Mesothelial cell of epicardium (in vitro differentiated cells): ENCODE measurements at regions not wholly inside any gene's neighbourhood (a gene's known extent, or its start where the extent isn't known, plus 50 kb on each side); places are given as distances from the start of the nearest gene placed in this dataset.

Experiments
- DNase-seq, 2 experiments: peaks; one replicate each; pipeline ENCODE4 v3.0.0; 2021; ENCODE audit warnings: low spot score in 2 of 2; ENCODE audit not compliant: unreplicated experiment in 2 of 2
- H3K27ac Mint-ChIP-seq: 2 replicates; pipeline ENCODE4 v1.8.0; 2021; ENCODE audit warnings: mixed read lengths
- H3K27me3 Mint-ChIP-seq: 2 replicates; pipeline ENCODE4 v1.8.0; 2021; ENCODE audit warnings: low read depth, mixed read lengths
- H3K36me3 Mint-ChIP-seq: 2 replicates; pipeline ENCODE4 v1.8.0; 2021; ENCODE audit warnings: mixed read lengths
- H3K4me1 Mint-ChIP-seq: 2 replicates; pipeline ENCODE4 v1.8.0; 2021; ENCODE audit warnings: mixed read lengths
- H3K4me3 Mint-ChIP-seq: 2 replicates; pipeline ENCODE4 v1.8.0; 2021; ENCODE audit warnings: mild to moderate bottlenecking, moderate library complexity, mixed read lengths
- H3K9me3 Mint-ChIP-seq: 2 replicates; pipeline ENCODE4 v1.8.0; 2021; ENCODE audit warnings: mixed read lengths
- TF ChIP-seq, protein P1 (sequence below): fragments of 200-600 bp; sonication (generic); IDR thresholded peaks from one replicate; pipeline ENCODE4 v1.5.0; 2021; ENCODE audit warnings: antibody characterized with exemption; ENCODE audit not compliant: unreplicated experiment

DNA sequence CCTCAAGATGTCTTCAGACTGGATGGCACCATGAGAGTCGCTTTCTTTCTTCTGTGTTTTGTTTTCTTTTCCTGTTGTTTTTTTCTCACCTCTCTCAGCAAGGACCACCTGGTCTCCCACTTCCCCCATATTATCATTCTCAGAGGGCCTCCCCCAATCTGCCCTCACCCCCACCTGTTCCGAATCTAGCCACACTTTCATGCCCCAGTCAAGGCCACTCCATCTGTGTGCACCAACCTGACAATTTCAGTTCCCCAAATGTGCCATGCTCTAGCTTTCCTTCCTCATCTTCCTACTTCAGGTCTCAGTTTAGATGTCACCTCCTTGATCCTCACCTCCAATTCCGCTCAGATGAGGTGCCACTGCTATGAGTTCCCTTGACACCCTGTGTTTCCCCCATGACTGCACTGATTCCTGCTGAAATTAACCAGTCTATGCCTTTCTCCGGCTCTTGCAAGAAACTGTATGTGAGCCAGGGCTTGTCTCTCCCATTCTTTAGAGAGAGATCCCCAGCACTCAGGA is 146.2 kb downstream of the PLPP3 start:
- Mint-ChIP-seq H3K4me3 (no peak overlapping the region), H3K27ac (no peak overlapping the region), H3K4me1 (peaks cover 67% of the 10 kb centered on the region), H3K36me3 (no peaks in the 10 kb centered on the region), H3K9me3 (no peaks in the 10 kb centered on the region), H3K27me3 (no peaks in the 10 kb centered on the region)
- DNase-seq, result no peak
- TF ChIP-seq, protein P1, sequence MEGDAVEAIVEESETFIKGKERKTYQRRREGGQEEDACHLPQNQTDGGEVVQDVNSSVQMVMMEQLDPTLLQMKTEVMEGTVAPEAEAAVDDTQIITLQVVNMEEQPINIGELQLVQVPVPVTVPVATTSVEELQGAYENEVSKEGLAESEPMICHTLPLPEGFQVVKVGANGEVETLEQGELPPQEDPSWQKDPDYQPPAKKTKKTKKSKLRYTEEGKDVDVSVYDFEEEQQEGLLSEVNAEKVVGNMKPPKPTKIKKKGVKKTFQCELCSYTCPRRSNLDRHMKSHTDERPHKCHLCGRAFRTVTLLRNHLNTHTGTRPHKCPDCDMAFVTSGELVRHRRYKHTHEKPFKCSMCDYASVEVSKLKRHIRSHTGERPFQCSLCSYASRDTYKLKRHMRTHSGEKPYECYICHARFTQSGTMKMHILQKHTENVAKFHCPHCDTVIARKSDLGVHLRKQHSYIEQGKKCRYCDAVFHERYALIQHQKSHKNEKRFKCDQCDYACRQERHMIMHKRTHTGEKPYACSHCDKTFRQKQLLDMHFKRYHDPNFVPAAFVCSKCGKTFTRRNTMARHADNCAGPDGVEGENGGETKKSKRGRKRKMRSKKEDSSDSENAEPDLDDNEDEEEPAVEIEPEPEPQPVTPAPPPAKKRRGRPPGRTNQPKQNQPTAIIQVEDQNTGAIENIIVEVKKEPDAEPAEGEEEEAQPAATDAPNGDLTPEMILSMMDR, result no peak

DNA sequence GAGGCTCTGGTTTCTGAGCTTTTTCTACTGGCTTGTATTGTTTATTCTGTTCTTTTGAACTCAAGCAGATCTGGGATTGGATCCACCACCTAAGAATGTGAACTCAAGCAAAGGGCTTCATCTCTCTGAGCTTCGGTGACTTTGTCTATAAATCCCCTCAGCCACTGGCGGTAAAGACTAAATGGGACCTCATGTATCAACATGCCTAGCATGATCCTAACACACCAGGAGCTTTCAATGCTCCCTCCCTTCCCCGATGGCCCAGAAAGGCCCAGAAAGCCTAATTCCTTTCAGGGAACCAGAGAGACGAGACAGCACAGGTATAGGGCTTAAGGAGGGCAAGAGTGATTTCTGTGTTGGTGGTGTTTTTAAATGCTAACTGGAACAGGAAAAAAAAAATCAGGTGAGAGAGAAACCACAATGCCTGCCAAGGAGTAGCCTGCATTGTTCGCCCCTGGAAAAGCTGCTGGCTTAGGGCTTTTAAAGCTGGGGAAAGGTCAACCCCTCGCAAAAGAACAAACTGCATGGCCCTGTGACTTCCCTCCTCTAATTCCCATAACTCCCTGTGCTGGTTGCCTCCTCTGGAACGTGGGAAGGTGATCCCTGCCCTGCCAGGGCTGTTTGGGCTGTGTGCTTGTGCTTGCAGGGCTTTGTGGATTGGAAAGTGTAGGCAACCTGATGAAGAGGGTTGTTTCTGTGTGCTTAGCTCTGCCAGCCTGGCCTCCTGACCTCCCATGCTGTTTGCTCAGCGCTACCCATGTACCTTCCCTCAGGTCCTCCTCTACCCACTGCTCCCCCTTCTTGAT is 147.0 kb downstream of the PLPP3 start:
- H3K9me3 Mint-ChIP-seq, result no peaks in the 10 kb centered on the region
- H3K27ac Mint-ChIP-seq, result peak overlapping the region; percentile 72
- H3K4me1 Mint-ChIP-seq, result peaks cover 59% of the 10 kb centered on the region
- no peaks in the 10 kb centered on the region for H3K27me3 Mint-ChIP-seq
- TF ChIP-seq, protein P1, result no peak
- DNase-seq, result no peak
- H3K4me3 Mint-ChIP-seq, result no peak overlapping the region
- H3K36me3 Mint-ChIP-seq, result no peaks in the 10 kb centered on the region

DNA sequence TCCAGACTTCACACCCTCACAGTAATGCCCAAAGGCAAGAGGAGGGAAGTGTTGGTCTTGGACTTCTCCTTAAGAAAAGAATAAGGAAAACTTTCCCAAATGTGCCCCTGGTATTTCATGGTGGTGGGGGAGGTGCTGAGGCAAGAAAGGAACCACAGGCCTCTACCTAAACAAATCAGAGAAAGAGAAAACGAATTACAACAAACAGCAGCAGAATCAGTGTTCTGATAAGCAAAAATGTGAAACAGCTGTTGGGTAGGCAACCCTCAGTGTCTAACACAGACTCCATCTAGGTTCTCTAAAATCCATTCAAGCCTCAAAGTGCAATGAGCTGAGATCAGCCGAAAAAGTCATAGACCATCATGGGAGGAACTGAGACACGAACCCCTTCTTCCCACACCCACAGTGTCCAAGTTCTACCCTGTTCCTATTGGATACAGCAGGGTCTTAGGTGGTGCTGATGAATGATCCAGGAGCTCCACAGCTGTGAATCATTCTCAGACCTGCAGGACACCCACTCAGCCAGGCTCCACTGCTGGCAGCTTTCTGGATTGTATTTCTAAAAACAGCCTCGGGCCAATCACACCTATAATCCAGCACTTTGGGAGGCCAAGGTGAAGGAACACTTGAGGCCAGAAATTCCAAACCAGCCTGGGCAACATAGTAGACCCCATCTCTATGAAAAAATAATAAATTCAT is 149.1 kb downstream of the PLPP3 start:
- no peak for DNase-seq
- H3K4me3 Mint-ChIP-seq, result no peak overlapping the region
- H3K4me1 Mint-ChIP-seq, result peaks cover 38% of the 10 kb centered on the region
- TF ChIP-seq, protein P1, result no peak
- no peaks in the 10 kb centered on the region for H3K27me3 Mint-ChIP-seq
- H3K36me3 Mint-ChIP-seq, result no peaks in the 10 kb centered on the region
- no peaks in the 10 kb centered on the region for H3K9me3 Mint-ChIP-seq
- H3K27ac Mint-ChIP-seq, result peak overlapping the region; percentile 52

DNA sequence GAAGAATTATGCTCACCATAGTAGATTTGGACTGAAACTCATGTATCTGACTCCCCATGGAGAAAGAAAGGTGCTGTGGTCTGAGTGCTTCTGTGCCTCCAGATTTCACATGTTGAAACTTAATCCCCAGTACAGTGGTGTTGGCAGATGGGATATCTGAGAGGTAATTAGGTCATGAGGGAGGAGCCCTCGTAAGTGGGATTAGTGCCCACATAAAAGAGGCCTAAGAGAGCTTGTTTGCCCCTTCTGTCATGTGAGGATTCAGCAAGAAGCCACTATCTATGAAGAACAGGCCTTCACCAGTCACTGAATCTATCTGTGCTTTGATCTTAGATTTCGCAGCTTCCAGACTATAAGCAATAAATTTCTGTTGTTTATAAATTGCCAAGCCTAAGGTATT is 150.1 kb downstream of the PLPP3 start:
- Mint-ChIP-seq H3K4me1 (peaks cover 28% of the 10 kb centered on the region), H3K9me3 (no peaks in the 10 kb centered on the region), H3K27me3 (no peaks in the 10 kb centered on the region), H3K36me3 (no peaks in the 10 kb centered on the region), H3K27ac (no peak overlapping the region), H3K4me3 (no peak overlapping the region)
- TF ChIP-seq, protein P1, result no peak
- no peak for DNase-seq

DNA sequence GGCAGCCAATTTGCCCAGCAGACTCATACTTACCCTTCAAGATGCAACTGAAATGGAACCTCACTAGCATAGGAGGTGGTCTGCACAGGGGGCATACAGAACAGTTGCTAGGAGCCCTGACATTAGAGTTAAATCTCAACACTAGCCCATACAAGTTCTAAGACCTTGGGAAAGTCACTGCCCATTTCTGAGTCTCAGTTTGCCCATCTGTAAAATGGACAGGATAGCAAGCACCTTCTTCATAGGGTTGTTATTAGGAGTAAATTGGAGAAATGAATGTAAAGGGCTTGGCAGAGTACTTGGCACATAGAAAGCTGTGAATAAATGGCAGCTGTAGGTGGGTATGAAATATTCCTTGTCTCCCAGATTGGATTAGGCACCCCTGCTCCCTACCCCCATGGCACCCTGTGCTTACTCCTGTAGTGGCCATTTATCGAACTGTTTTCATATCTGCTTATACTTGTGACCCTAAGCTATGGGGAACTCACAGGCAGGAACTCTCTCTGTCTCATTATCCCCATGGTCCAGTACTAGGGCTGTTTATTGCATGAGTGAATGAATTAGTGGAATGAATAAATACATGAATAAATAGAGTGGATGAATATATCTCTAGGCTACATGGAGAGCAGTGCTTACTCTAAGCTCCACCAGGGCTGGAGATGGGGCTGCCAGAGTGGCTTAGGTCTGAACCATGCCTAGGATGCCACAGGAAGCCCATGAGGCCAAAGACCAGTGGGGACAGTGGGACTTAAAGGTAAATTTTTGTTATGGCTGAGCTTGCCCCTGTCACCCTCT is 152.6 kb downstream of the PLPP3 start:
- H3K27me3 Mint-ChIP-seq, result no peaks in the 10 kb centered on the region
- no peak for DNase-seq
- no peak overlapping the region for H3K4me3 Mint-ChIP-seq
- H3K9me3 Mint-ChIP-seq, result no peaks in the 10 kb centered on the region
- no peak overlapping the region for H3K27ac Mint-ChIP-seq
- H3K36me3 Mint-ChIP-seq, result no peaks in the 10 kb centered on the region
- TF ChIP-seq, protein P1, result no peak
- peaks cover 6% of the 10 kb centered on the region for H3K4me1 Mint-ChIP-seq
